CD14-positive monocyte (primary cell): ENCODE measurements at regions not wholly inside any gene's neighbourhood (a gene's known extent, or its start where the extent isn't known, plus 50 kb on each side); places are given as distances from the start of the nearest gene placed in this dataset.

Source experiments
- DNase-seq, 3 donors: peaks; one replicate each; pipeline ENCODE4 v3.0.0-alpha.2; 2011 to 2022
- H2AFZ ChIP-seq: 2 replicates; pipeline ENCODE4 v1.6.0; 2012; ENCODE audit warnings: mild to moderate bottlenecking, low read depth, low read length, inconsistent platforms; ENCODE audit not compliant: insufficient read depth, poor library complexity, severe bottlenecking
- H3K27ac ChIP-seq, 2 donors: 1 replicate in 1 of 2; 2 replicates in 1 of 2; pipeline ENCODE4 v1.5.1; 2012 to 2013; ENCODE audit warnings: low read length in 2 of 2, control low read depth in 1 of 2, inconsistent platforms in 1 of 2, low read depth in 1 of 2, mild to moderate bottlenecking in 1 of 2
- H3K27me3 ChIP-seq, 2 donors: one replicate each; pipeline versions ENCODE4 v1.6.0 to v1.6.1; 2011 to 2013; ENCODE audit warnings: low read length in 2 of 2; ENCODE audit not compliant: control insufficient read depth in 2 of 2, insufficient read depth in 2 of 2
- H3K36me3 ChIP-seq, 2 donors: replicated peaks in 1 of 2; 1 replicate in 1 of 2; 2 replicates in 1 of 2; pipeline versions ENCODE4 v1.5.1 to v1.6.1; 2012 to 2013; ENCODE audit warnings: low read length in 2 of 2, control low read depth in 1 of 2, inconsistent platforms in 1 of 2, mild to moderate bottlenecking in 1 of 2; ENCODE audit not compliant: insufficient read depth in 2 of 2, control insufficient read depth in 1 of 2
- H3K4me1 ChIP-seq, 2 donors: 1 replicate in 1 of 2; 2 replicates in 1 of 2; pipeline versions ENCODE4 v1.5.1 to v1.6.1; 2012 to 2013; ENCODE audit warnings: low read length in 2 of 2, control low read depth in 1 of 2, inconsistent platforms in 1 of 2, mild to moderate bottlenecking in 1 of 2, moderate library complexity in 1 of 2; ENCODE audit not compliant: insufficient read depth in 2 of 2, control insufficient read depth in 1 of 2
- H3K4me2 ChIP-seq: replicated peaks from 2 replicates; pipeline ENCODE3; 2012; ENCODE audit warnings: low read length, moderate library complexity, mild to moderate bottlenecking; ENCODE audit not compliant: poor library complexity, severe bottlenecking; ENCODE audit errors: extremely low read depth
- H3K4me3 ChIP-seq, 3 experiments: fragments of 200-600 bp in 1 of 3; sonication (generic) in 1 of 3; replicated peaks in 1 of 3; 1 replicate in 2 of 3; 2 replicates in 1 of 3; pipeline ENCODE4 v1.5.1; 2011 to 2013; ENCODE audit warnings: low read length in 3 of 3, mild to moderate bottlenecking in 3 of 3, control low read depth in 2 of 3, low read depth in 2 of 3, inconsistent platforms in 1 of 3, moderate library complexity in 1 of 3
- H3K79me2 ChIP-seq: 2 replicates; pipeline ENCODE4 v1.6.0; 2012; ENCODE audit warnings: mild to moderate bottlenecking, control low read depth, inconsistent platforms, low read length, moderate library complexity; ENCODE audit not compliant: insufficient read depth
- H3K9ac ChIP-seq: 2 replicates; pipeline ENCODE4 v1.6.0; 2017; ENCODE audit warnings: low read length, mild to moderate bottlenecking; ENCODE audit not compliant: insufficient read depth, poor library complexity, severe bottlenecking
- H3K9me3 ChIP-seq, 2 donors: replicated peaks in 1 of 2; 1 replicate in 1 of 2; 2 replicates in 1 of 2; pipeline versions ENCODE4 v1.5.1 to v1.6.1; 2012 to 2013; ENCODE audit warnings: low read length in 2 of 2, control low read depth in 1 of 2; ENCODE audit not compliant: control insufficient read depth in 1 of 2, insufficient read depth in 1 of 2
- H4K20me1 ChIP-seq: 2 replicates; pipeline ENCODE4 v1.6.0; 2012; ENCODE audit warnings: mild to moderate bottlenecking, low read length, control low read depth, moderate library complexity; ENCODE audit not compliant: insufficient read depth
- H3K27ac Mint-ChIP-seq, 7 donors: one replicate each; pipeline ENCODE4 v1.8.0; 2020; ENCODE audit warnings: mild to moderate bottlenecking in 7 of 7, mixed read lengths in 7 of 7, moderate library complexity in 6 of 7, inconsistent platforms in 2 of 7
- H3K27me3 Mint-ChIP-seq, 3 donors: one replicate each; pipeline ENCODE4 v1.8.0; 2021 to 2022; ENCODE audit warnings: low read depth in 3 of 3, mild to moderate bottlenecking in 3 of 3, mixed read lengths in 3 of 3, moderate library complexity in 3 of 3, inconsistent platforms in 1 of 3
- H3K36me3 Mint-ChIP-seq, 2 donors: one replicate each; pipeline ENCODE4 v1.8.0; 2020; ENCODE audit warnings: mixed read lengths in 2 of 2, inconsistent platforms in 1 of 2, mild to moderate bottlenecking in 1 of 2
- H3K4me1 Mint-ChIP-seq: one replicate; pipeline ENCODE4 v1.8.0; 2020; ENCODE audit warnings: mild to moderate bottlenecking, mixed read lengths
- H3K4me3 Mint-ChIP-seq, 2 donors: one replicate each; pipeline ENCODE4 v1.8.0; 2020; ENCODE audit warnings: mild to moderate bottlenecking in 2 of 2, mixed read lengths in 2 of 2, moderate library complexity in 1 of 2
- H3K9me3 Mint-ChIP-seq, 7 donors: one replicate each; pipeline ENCODE4 v1.8.0; 2020 to 2022; ENCODE audit warnings: mixed read lengths in 7 of 7, mild to moderate bottlenecking in 6 of 7, moderate library complexity in 6 of 7, inconsistent platforms in 2 of 7
- CTCF ChIP-seq: fragments of 200-600 bp; IDR thresholded peaks from one replicate; pipeline ENCODE4 v1.8.0; 2022; ENCODE audit warnings: antibody characterized with exemption, mild to moderate bottlenecking
- WGBS: methylation state at CpG from one replicate; pipeline ENCODE4 v1.1.5; 2013; ENCODE audit warnings: missing lambda C conversion rate; ENCODE audit not compliant: insufficient coverage; 5-methylcytosine and 5-hydroxymethylcytosine counted together
- intact Hi-C, 2 donors: fragments of 100-400 bp; cut with micrococcal nuclease; formaldehyde crosslinking; loops; one replicate each; pipeline versions ENCODE4 v1.15.0 to v1.15.1; 2023

- TF ChIP-seq CTCF: no peak
- Mint-ChIP-seq H3K9me3 (peaks cover 0 to 2% (median 0%) of the 10 kb centered on the region in 7 donors), H3K4me3 (no peak overlapping the region), H3K36me3 (no peaks in the 10 kb centered on the region), H3K27ac (no peak overlapping the region), H3K4me1 (peaks cover 7% of the 10 kb centered on the region), H3K27me3 (no peaks in the 10 kb centered on the region)
- Histone ChIP-seq H4K20me1 (no peaks in the 10 kb centered on the region), H3K9ac (no peak overlapping the region), H2AFZ (no peak overlapping the region), H3K4me3 (no peak overlapping the region), H3K4me1 (no peaks in the 10 kb centered on the region), H3K27me3 (no peaks in the 10 kb centered on the region), H3K79me2 (no peaks in the 10 kb centered on the region), H3K9me3 (no peaks in the 10 kb centered on the region), H3K27ac (no peak overlapping the region), H3K4me2 (no peak overlapping the region), H3K36me3 (no peaks in the 10 kb centered on the region)
- DNase-seq: no peak
- intact Hi-C loops: no loop called here
- no CpG with 5 or more reads among the region's 2 CpGs for WGBS
These were observed 205.4 kb downstream of the RASSF9 start for GRCh38 chr12:85630851-85631250.

- Mint-ChIP-seq H3K27ac (no peak overlapping the region), H3K4me3 (no peak overlapping the region), H3K27me3 (no peaks in the 10 kb centered on the region), H3K36me3 (no peaks in the 10 kb centered on the region), H3K4me1 (peaks cover 3% of the 10 kb centered on the region), H3K9me3 (peaks cover 0 to 4% (median 0%) of the 10 kb centered on the region in 7 donors)
- DNase-seq: no peak
- WGBS: no CpG with 5 or more reads among the region's 2 CpGs
- H3K9ac ChIP-seq: no peak overlapping the region
- intact Hi-C loops: no loop called here
- no peak overlapping the region for H2AFZ ChIP-seq
- H3K79me2 ChIP-seq: no peaks in the 10 kb centered on the region
- H4K20me1 ChIP-seq: no peaks in the 10 kb centered on the region
- no peaks in the 10 kb centered on the region for H3K36me3 ChIP-seq
- no peak for TF ChIP-seq CTCF
- no peak overlapping the region for H3K4me3 ChIP-seq
- H3K27me3 ChIP-seq: no peaks in the 10 kb centered on the region
- H3K4me2 ChIP-seq: no peak overlapping the region
- no peaks in the 10 kb centered on the region for H3K9me3 ChIP-seq
- no peak overlapping the region for H3K27ac ChIP-seq
- no peaks in the 10 kb centered on the region for H3K4me1 ChIP-seq
These were observed 203.8 kb downstream of the RASSF9 start for GRCh38 chr12:85632390-85632789.
